ENCODE measurements at regions not wholly inside any gene's neighbourhood (a gene's known extent, or its start where the extent isn't known, plus 50 kb on each side); places are given as distances from the start of the nearest gene placed in this dataset.

DNA sequence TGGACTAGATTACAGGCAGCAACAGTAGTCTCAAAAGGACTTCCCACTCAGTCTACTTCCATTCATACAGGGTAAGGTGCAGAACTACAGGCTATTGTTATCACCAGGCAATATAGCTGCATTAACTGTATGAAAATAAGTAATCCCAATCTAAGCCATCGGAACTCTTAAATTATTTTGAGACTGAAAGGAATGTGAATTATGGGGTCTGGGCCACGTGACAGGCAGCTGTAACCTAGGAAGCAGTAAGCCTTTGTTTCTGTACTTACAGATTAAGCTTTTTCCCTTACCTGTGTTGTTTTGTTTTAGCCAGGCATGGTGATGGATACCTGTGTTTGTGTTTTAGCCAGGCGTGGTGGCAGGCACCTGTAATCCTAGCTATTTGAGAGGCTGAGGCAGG lies 152.4 kb upstream of the TRIM24 start:
- TF ChIP-seq TAF1 (IDR thresholded peaks at IDR 0.05; ENCODE audit: borderline replicate concordance, insufficient read depth, low read length) (no peak), POLR2AphosphoS5 (IDR thresholded peaks at IDR 0.05; ENCODE audit: low read depth, low read length) (no peak), SIN3A (IDR thresholded peaks at IDR 0.05; ENCODE audit: borderline replicate concordance, insufficient read depth, low read length) (no peak)
- TF ChIP-seq, protein P1, sequence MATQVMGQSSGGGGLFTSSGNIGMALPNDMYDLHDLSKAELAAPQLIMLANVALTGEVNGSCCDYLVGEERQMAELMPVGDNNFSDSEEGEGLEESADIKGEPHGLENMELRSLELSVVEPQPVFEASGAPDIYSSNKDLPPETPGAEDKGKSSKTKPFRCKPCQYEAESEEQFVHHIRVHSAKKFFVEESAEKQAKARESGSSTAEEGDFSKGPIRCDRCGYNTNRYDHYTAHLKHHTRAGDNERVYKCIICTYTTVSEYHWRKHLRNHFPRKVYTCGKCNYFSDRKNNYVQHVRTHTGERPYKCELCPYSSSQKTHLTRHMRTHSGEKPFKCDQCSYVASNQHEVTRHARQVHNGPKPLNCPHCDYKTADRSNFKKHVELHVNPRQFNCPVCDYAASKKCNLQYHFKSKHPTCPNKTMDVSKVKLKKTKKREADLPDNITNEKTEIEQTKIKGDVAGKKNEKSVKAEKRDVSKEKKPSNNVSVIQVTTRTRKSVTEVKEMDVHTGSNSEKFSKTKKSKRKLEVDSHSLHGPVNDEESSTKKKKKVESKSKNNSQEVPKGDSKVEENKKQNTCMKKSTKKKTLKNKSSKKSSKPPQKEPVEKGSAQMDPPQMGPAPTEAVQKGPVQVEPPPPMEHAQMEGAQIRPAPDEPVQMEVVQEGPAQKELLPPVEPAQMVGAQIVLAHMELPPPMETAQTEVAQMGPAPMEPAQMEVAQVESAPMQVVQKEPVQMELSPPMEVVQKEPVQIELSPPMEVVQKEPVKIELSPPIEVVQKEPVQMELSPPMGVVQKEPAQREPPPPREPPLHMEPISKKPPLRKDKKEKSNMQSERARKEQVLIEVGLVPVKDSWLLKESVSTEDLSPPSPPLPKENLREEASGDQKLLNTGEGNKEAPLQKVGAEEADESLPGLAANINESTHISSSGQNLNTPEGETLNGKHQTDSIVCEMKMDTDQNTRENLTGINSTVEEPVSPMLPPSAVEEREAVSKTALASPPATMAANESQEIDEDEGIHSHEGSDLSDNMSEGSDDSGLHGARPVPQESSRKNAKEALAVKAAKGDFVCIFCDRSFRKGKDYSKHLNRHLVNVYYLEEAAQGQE (IDR thresholded peaks at IDR 0.05; ENCODE audit: insufficient read depth in 1 of 2, low read depth in 2 of 2, low read length in 2 of 2): no peak
